NCI-H345 treated with DMSO at 0.1 percent for 48 hours (cell line): ENCODE measurements at regions not wholly inside any gene's neighbourhood (a gene's known extent, or its start where the extent isn't known, plus 50 kb on each side); places are given as distances from the start of the nearest gene placed in this dataset.

ENCODE experiments used
- DNase-seq: peaks from one replicate; lab custom pipeline; 2025; ENCODE audit not compliant: unreplicated experiment; lab: John Stamatoyannopoulos, UW

- DNase-seq, result peak; percentile 93
These were observed 100.1 kb upstream of the ASAP2 start for GRCh38 chr2:9106338-9107167.

- DNase-seq, result no peak
These were observed 100.8 kb upstream of the ASAP2 start for GRCh38 chr2:9105601-9106337.

GRCh38 chr2:9103663-9104277 lies 100.3 kb upstream of the MBOAT2 start:
- no peak for DNase-seq

GRCh38 chr2:9102861-9103662 lies 99.6 kb upstream of the MBOAT2 start:
- DNase-seq, result no peak

- no peak for DNase-seq
These were observed 98.4 kb upstream of the MBOAT2 start for GRCh38 chr2:9101763-9102425.

- DNase-seq, result no peak
These were observed 96.8 kb upstream of the MBOAT2 start for GRCh38 chr2:9100080-9100876.

GRCh38 chr2:9099341-9099751 lies 95.9 kb upstream of the MBOAT2 start:
- no peak for DNase-seq

GRCh38 chr2:9097892-9098291 lies 94.4 kb upstream of the MBOAT2 start:
- DNase-seq, result no peak

- DNase-seq, result no peak
These were observed 93.8 kb upstream of the MBOAT2 start for GRCh38 chr2:9097239-9097638.

GRCh38 chr2:9096761-9097160 lies 93.3 kb upstream of the MBOAT2 start:
- no peak for DNase-seq

- DNase-seq, result no peak
These were observed 92.2 kb upstream of the MBOAT2 start for GRCh38 chr2:9095690-9096089.

GRCh38 chr2:9095226-9095625 lies 91.7 kb upstream of the MBOAT2 start:
- no peak for DNase-seq

GRCh38 chr2:9094117-9094516 lies 90.6 kb upstream of the MBOAT2 start:
- no peak for DNase-seq

GRCh38 chr2:9093324-9093723 lies 89.8 kb upstream of the MBOAT2 start:
- DNase-seq, result no peak

- DNase-seq, result no peak
These were observed 89.1 kb upstream of the MBOAT2 start for GRCh38 chr2:9092383-9093282.

GRCh38 chr2:9091811-9092210 lies 88.3 kb upstream of the MBOAT2 start:
- DNase-seq, result no peak

- DNase-seq, result no peak
These were observed 86.3 kb upstream of the MBOAT2 start for GRCh38 chr2:9089831-9090230.

GRCh38 chr2:9087121-9087681 lies 83.7 kb upstream of the MBOAT2 start:
- no peak for DNase-seq
